IgD-negative memory B cell (primary cell): ENCODE measurements at regions not wholly inside any gene's neighbourhood (a gene's known extent, or its start where the extent isn't known, plus 50 kb on each side); places are given as distances from the start of the nearest gene placed in this dataset.

Experiments
- H3K27ac Mint-ChIP-seq, 3 donors: one replicate each; pipeline ENCODE4 v1.8.0; 2020 to 2022; ENCODE audit warnings: mild to moderate bottlenecking in 3 of 3, mixed read lengths in 3 of 3, moderate library complexity in 1 of 3
- H3K27me3 Mint-ChIP-seq: one replicate; pipeline ENCODE4 v1.8.0; 2021; ENCODE audit warnings: mixed read lengths
- H3K36me3 Mint-ChIP-seq: one replicate; pipeline ENCODE4 v1.8.0; 2020; ENCODE audit warnings: mild to moderate bottlenecking, mixed read lengths
- H3K4me1 Mint-ChIP-seq, 3 donors: one replicate each; pipeline ENCODE4 v1.8.0; 2020 to 2022; ENCODE audit warnings: mixed read lengths in 3 of 3, mild to moderate bottlenecking in 1 of 3
- H3K4me3 Mint-ChIP-seq, 4 donors: one replicate each; pipeline ENCODE4 v1.8.0; 2020 to 2022; ENCODE audit warnings: mild to moderate bottlenecking in 4 of 4, mixed read lengths in 4 of 4, moderate library complexity in 3 of 4
- H3K9me3 Mint-ChIP-seq, 3 donors: one replicate each; pipeline ENCODE4 v1.8.0; 2020 to 2021; ENCODE audit warnings: mixed read lengths in 3 of 3, mild to moderate bottlenecking in 1 of 3

GRCh38 chr2:196482119-196483065 is 157.1 kb upstream of the CCDC150 start:
- Mint-ChIP-seq H3K4me1 (peaks cover 0 to under 1% (median 0%) of the 10 kb centered on the region in 3 donors), H3K4me3 (peak overlapping the region in 1 of 4 donors; percentile 5), H3K9me3 (no peaks in the 10 kb centered on the region), H3K27me3 (peaks cover 7% of the 10 kb centered on the region), H3K36me3 (peaks cover 2% of the 10 kb centered on the region), H3K27ac (no peak overlapping the region)

GRCh38 chr2:196486146-196486545 is 153.4 kb upstream of the CCDC150 start:
- Mint-ChIP-seq H3K9me3 (no peaks in the 10 kb centered on the region), H3K27me3 (peaks cover 4% of the 10 kb centered on the region), H3K27ac (no peak overlapping the region), H3K4me3 (no peak overlapping the region), H3K36me3 (no peaks in the 10 kb centered on the region), H3K4me1 (peaks cover 0 to 1% (median 0%) of the 10 kb centered on the region in 3 donors)

- no peaks in the 10 kb centered on the region for H3K9me3 Mint-ChIP-seq
- no peak overlapping the region for H3K4me3 Mint-ChIP-seq
- H3K4me1 Mint-ChIP-seq, result peaks cover 0 to 1% (median 0%) of the 10 kb centered on the region in 3 donors
- no peaks in the 10 kb centered on the region for H3K36me3 Mint-ChIP-seq
- no peak overlapping the region for H3K27ac Mint-ChIP-seq
- H3K27me3 Mint-ChIP-seq, result peaks cover 4% of the 10 kb centered on the region
These were observed 152.1 kb upstream of the CCDC150 start for GRCh38 chr2:196487417-196487816.

GRCh38 chr2:196489371-196489770 is 150.1 kb upstream of the CCDC150 start:
- Mint-ChIP-seq H3K9me3 (peaks cover 0 to 9% (median 7%) of the 10 kb centered on the region in 3 donors), H3K4me1 (peaks cover 0 to 1% (median 0%) of the 10 kb centered on the region in 3 donors), H3K4me3 (no peak overlapping the region), H3K27ac (no peak overlapping the region), H3K27me3 (peaks cover 4% of the 10 kb centered on the region), H3K36me3 (peaks cover 2% of the 10 kb centered on the region)

GRCh38 chr2:196492946-196493345 is 146.6 kb upstream of the CCDC150 start:
- peaks cover 0 to 10% (median 10%) of the 10 kb centered on the region in 3 donors for H3K9me3 Mint-ChIP-seq
- no peaks in the 10 kb centered on the region for H3K4me1 Mint-ChIP-seq
- no peak overlapping the region for H3K4me3 Mint-ChIP-seq
- H3K27me3 Mint-ChIP-seq, result peaks cover 3% of the 10 kb centered on the region
- H3K27ac Mint-ChIP-seq, result no peak overlapping the region
- H3K36me3 Mint-ChIP-seq, result peaks cover 2% of the 10 kb centered on the region

GRCh38 chr2:196498962-196499361 is 140.6 kb upstream of the CCDC150 start:
- peaks cover 5% of the 10 kb centered on the region for H3K27me3 Mint-ChIP-seq

GRCh38 chr2:196499686-196500085 is 139.8 kb upstream of the CCDC150 start:
- H3K9me3 Mint-ChIP-seq, result peaks cover 0 to 12% (median 10%) of the 10 kb centered on the region in 3 donors
- peaks cover 5% of the 10 kb centered on the region for H3K27me3 Mint-ChIP-seq
- no peak overlapping the region for H3K4me3 Mint-ChIP-seq
- no peak overlapping the region for H3K27ac Mint-ChIP-seq
- peaks cover 8% of the 10 kb centered on the region for H3K36me3 Mint-ChIP-seq
- H3K4me1 Mint-ChIP-seq, result peaks cover 0 to 1% (median 0%) of the 10 kb centered on the region in 3 donors

More at GRCh38 chr2:196498962-196499361, 140.6 kb upstream of the CCDC150 start:
- H3K27ac Mint-ChIP-seq, result no peak overlapping the region
- no peak overlapping the region for H3K4me3 Mint-ChIP-seq
- no peaks in the 10 kb centered on the region for H3K4me1 Mint-ChIP-seq
- peaks cover 3% of the 10 kb centered on the region for H3K36me3 Mint-ChIP-seq
- peaks cover 0 to 17% (median 13%) of the 10 kb centered on the region in 3 donors for H3K9me3 Mint-ChIP-seq

- peaks cover 9% of the 10 kb centered on the region for H3K36me3 Mint-ChIP-seq
- peaks cover 5% of the 10 kb centered on the region for H3K27me3 Mint-ChIP-seq
- no peak overlapping the region for H3K4me3 Mint-ChIP-seq
- H3K4me1 Mint-ChIP-seq, result peaks cover 0 to 1% (median 0%) of the 10 kb centered on the region in 3 donors
- peaks cover 2 to 12% (median 10%) of the 10 kb centered on the region in 3 donors for H3K9me3 Mint-ChIP-seq
- no peak overlapping the region for H3K27ac Mint-ChIP-seq
These were observed 138.7 kb upstream of the CCDC150 start for GRCh38 chr2:196500686-196501431.

- Mint-ChIP-seq H3K4me3 (no peak overlapping the region), H3K27me3 (peaks cover 7% of the 10 kb centered on the region), H3K27ac (no peak overlapping the region), H3K36me3 (peaks cover 9% of the 10 kb centered on the region), H3K4me1 (peaks cover 0 to 1% (median 0%) of the 10 kb centered on the region in 3 donors), H3K9me3 (peaks cover 2 to 12% (median 10%) of the 10 kb centered on the region in 3 donors)
These were observed 137.7 kb upstream of the CCDC150 start for GRCh38 chr2:196501836-196502235.

GRCh38 chr2:196502386-196502785 is 137.1 kb upstream of the CCDC150 start:
- Mint-ChIP-seq H3K27me3 (peaks cover 7% of the 10 kb centered on the region), H3K4me1 (peaks cover 0 to 1% (median 0%) of the 10 kb centered on the region in 3 donors), H3K27ac (no peak overlapping the region), H3K9me3 (peaks cover 2 to 12% (median 10%) of the 10 kb centered on the region in 3 donors), H3K36me3 (peaks cover 9% of the 10 kb centered on the region), H3K4me3 (no peak overlapping the region)

- no peak overlapping the region for H3K27ac Mint-ChIP-seq
- H3K4me1 Mint-ChIP-seq, result peaks cover 0 to 1% (median 0%) of the 10 kb centered on the region in 3 donors
- no peak overlapping the region for H3K4me3 Mint-ChIP-seq
- peaks cover 7% of the 10 kb centered on the region for H3K27me3 Mint-ChIP-seq
- peaks cover 2 to 11% (median 7%) of the 10 kb centered on the region in 3 donors for H3K9me3 Mint-ChIP-seq
- peaks cover 9% of the 10 kb centered on the region for H3K36me3 Mint-ChIP-seq
These were observed 136.1 kb upstream of the CCDC150 start for GRCh38 chr2:196503398-196503797.

GRCh38 chr2:196504788-196505187 is 134.7 kb upstream of the CCDC150 start:
- no peak overlapping the region for H3K4me3 Mint-ChIP-seq
- H3K9me3 Mint-ChIP-seq, result peaks cover 1 to 3% (median 2%) of the 10 kb centered on the region in 3 donors
- H3K4me1 Mint-ChIP-seq, result peaks cover 0 to 1% (median 0%) of the 10 kb centered on the region in 3 donors
- no peak overlapping the region for H3K27ac Mint-ChIP-seq
- H3K27me3 Mint-ChIP-seq, result peaks cover 7% of the 10 kb centered on the region
- H3K36me3 Mint-ChIP-seq, result peaks cover 6% of the 10 kb centered on the region

GRCh38 chr2:196510246-196510645 is 129.3 kb upstream of the CCDC150 start:
- Mint-ChIP-seq H3K27me3 (peaks cover 8% of the 10 kb centered on the region), H3K36me3 (peaks cover 2% of the 10 kb centered on the region), H3K27ac (no peak overlapping the region)

GRCh38 chr2:196511258-196512168 is 128.0 kb upstream of the CCDC150 start:
- peaks cover 2% of the 10 kb centered on the region for H3K36me3 Mint-ChIP-seq

More at GRCh38 chr2:196510246-196510645, 129.3 kb upstream of the CCDC150 start:
- H3K4me3 Mint-ChIP-seq, result no peak overlapping the region
- H3K4me1 Mint-ChIP-seq, result no peaks in the 10 kb centered on the region
- peaks cover 0 to 2% (median 0%) of the 10 kb centered on the region in 3 donors for H3K9me3 Mint-ChIP-seq

More at GRCh38 chr2:196511258-196512168, 128.0 kb upstream of the CCDC150 start:
- Mint-ChIP-seq H3K4me1 (no peaks in the 10 kb centered on the region), H3K4me3 (no peak overlapping the region), H3K9me3 (no peaks in the 10 kb centered on the region), H3K27ac (no peak overlapping the region), H3K27me3 (peaks cover 4% of the 10 kb centered on the region)
